Spinal cord (tissue), 9 donors: ENCODE measurements at regions not wholly inside any gene's neighbourhood (a gene's known extent, or its start where the extent isn't known, plus 50 kb on each side); places are given as distances from the start of the nearest gene placed in this dataset.

Source experiments
- DNase-seq, 6 donors: peaks; one replicate each; pipeline versions ENCODE4 v3.0.0 to v3.0.0-alpha.2; 2013 to 2015; ENCODE audit warnings: low spot score in 6 of 6, low read depth in 4 of 6
- H3K27ac ChIP-seq: one replicate; pipeline ENCODE4 v1.5.1; 2013; ENCODE audit warnings: low read depth, low read length, control low read depth
- H3K27me3 ChIP-seq: one replicate; pipeline ENCODE4 v1.6.1; 2013; ENCODE audit warnings: low read length; ENCODE audit not compliant: control insufficient read depth, insufficient read depth
- H3K36me3 ChIP-seq: one replicate; pipeline ENCODE4 v1.6.1; 2013; ENCODE audit warnings: low read length; ENCODE audit not compliant: control insufficient read depth, insufficient read depth
- H3K4me1 ChIP-seq: one replicate; pipeline ENCODE4 v1.6.1; 2013; ENCODE audit warnings: low read length; ENCODE audit not compliant: control insufficient read depth, insufficient read depth
- H3K4me3 ChIP-seq: one replicate; pipeline ENCODE4 v1.5.1; 2013; ENCODE audit warnings: low read depth, low read length, control low read depth
- H3K9me3 ChIP-seq: one replicate; pipeline ENCODE4 v1.6.1; 2013; ENCODE audit warnings: low read length; ENCODE audit not compliant: control insufficient read depth, insufficient read depth
- WGBS: methylation state at CpG from one replicate; pipeline ENCODE4 v1.1.5; 2013; ENCODE audit warnings: missing lambda C conversion rate; ENCODE audit not compliant: insufficient coverage; 5-methylcytosine and 5-hydroxymethylcytosine counted together
- donor health status: healthy.

DNA sequence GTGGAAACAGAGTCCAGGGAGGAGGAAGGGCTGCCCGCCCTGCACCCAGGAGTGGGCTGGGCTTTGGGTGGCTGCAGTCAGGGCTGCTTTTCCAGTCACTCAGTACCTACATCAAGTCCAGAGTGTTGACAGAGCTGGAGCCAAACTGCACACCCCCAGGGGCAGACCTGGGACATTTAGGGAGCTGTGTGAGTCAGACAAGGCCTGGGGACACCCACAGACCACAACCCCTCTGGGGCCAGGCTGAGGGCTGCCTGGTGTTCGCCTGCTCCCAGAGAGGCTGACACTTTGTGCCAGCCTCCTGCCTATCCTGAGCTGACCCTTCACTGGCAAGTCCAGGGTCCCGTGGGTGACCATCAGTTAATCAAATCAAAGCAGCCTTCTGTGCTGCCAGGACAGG, 240.0 kb downstream of the BCOR start:
- H3K4me1 ChIP-seq = peaks cover 18% of the 10 kb centered on the region
- H3K27me3 ChIP-seq = peaks cover 3% of the 10 kb centered on the region
- no peak overlapping the region for H3K4me3 ChIP-seq
- no peaks in the 10 kb centered on the region for H3K9me3 ChIP-seq
- no peak for DNase-seq
- WGBS = 76% methylated on average over 3 of the region's 3 CpGs
- H3K27ac ChIP-seq = no peak overlapping the region
- no peaks in the 10 kb centered on the region for H3K36me3 ChIP-seq

GRCh38 chrX:39859991-39860861, 237.5 kb downstream of the BCOR start:
- Histone ChIP-seq H3K36me3 (no peaks in the 10 kb centered on the region), H3K4me3 (no peak overlapping the region), H3K4me1 (peaks cover 18% of the 10 kb centered on the region), H3K27ac (no peak overlapping the region), H3K9me3 (no peaks in the 10 kb centered on the region), H3K27me3 (peaks cover 3% of the 10 kb centered on the region)
- 40% methylated on average over 12 of the region's 13 CpGs for WGBS
- DNase-seq = no peak

- Histone ChIP-seq H3K4me3 (no peak overlapping the region), H3K36me3 (no peaks in the 10 kb centered on the region), H3K27me3 (no peaks in the 10 kb centered on the region), H3K4me1 (peaks cover 14% of the 10 kb centered on the region), H3K27ac (no peak overlapping the region), H3K9me3 (no peaks in the 10 kb centered on the region)
- 100% methylated on average over 2 of the region's 5 CpGs for WGBS
- DNase-seq = no peak
Observed at GRCh38 chrX:39862963-39863362, 234.8 kb downstream of the BCOR start.

DNA sequence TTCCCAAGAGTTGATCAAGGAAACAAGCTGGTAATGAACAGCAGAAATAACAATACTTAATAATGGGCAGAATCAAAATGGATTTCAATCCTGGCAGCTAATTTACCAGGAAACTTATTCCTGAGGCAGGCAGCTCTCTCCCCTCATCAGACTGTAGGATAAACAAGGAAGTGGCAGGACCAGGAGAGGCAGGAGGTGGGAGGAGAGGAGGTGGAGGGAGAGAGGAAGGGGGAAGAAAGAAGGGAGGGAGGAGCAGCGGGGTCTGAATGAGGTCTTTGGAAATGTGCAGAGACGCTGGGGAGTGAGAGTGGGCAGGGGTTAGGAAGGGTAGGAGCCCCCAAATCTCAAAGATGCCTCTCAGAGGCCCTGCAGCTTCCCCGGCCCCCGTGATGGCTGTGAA, 231.5 kb downstream of the BCOR start:
- H3K4me3 ChIP-seq = no peak overlapping the region
- no peak overlapping the region for H3K27ac ChIP-seq
- H3K9me3 ChIP-seq = no peaks in the 10 kb centered on the region
- H3K27me3 ChIP-seq = no peaks in the 10 kb centered on the region
- no peaks in the 10 kb centered on the region for H3K36me3 ChIP-seq
- H3K4me1 ChIP-seq = peaks cover 6% of the 10 kb centered on the region
- no peak for DNase-seq
- WGBS = 18% methylated on average over 2 of the region's 4 CpGs

DNA sequence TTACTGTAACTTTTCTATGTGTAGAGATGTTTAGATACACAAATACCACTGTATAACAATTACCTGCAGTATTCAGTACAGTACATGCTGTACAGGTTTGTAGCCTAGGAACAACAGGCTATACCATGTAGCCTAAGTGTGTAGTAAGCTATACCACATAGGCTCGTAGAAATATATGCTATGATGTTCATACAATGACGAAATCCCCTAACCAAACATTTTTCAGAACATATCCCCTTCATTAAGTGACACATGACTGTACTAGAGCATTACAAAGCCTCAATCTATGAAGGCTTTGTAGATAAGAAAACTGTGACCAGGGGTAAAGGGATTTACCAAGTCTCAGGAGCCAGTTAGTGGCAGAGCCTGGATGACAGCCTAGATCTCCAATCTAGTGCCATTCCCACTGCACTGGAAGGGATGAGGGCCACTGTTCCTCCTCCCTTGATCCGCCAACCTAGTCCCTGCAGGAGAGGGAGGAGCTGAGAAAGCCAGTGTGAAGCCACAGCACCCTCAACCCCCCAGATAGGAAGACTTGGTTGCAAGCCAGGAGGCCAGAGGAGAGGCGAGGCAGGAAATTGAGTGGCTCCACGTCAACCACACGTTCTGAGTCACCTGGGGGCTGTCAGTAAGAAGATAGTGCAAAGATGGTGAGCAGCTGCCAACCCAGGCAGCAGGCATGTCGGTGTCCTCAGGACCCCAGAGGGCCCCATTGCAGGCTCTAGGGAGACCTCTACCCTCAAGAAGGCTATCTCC, 227.7 kb downstream of the BCOR start:
- Histone ChIP-seq H3K27me3 (peaks cover 4% of the 10 kb centered on the region), H3K27ac (no peak overlapping the region), H3K4me1 (no peaks in the 10 kb centered on the region), H3K9me3 (no peaks in the 10 kb centered on the region), H3K36me3 (no peaks in the 10 kb centered on the region), H3K4me3 (no peak overlapping the region)
- no peak for DNase-seq
- WGBS = 79% methylated on average over 4 of the region's 7 CpGs

GRCh38 chrX:39871648-39872047, 226.1 kb downstream of the BCOR start:
- Histone ChIP-seq H3K4me1 (no peaks in the 10 kb centered on the region), H3K27me3 (peaks cover 9% of the 10 kb centered on the region)
- WGBS = 97% methylated on average over 4 of the region's 8 CpGs

DNA sequence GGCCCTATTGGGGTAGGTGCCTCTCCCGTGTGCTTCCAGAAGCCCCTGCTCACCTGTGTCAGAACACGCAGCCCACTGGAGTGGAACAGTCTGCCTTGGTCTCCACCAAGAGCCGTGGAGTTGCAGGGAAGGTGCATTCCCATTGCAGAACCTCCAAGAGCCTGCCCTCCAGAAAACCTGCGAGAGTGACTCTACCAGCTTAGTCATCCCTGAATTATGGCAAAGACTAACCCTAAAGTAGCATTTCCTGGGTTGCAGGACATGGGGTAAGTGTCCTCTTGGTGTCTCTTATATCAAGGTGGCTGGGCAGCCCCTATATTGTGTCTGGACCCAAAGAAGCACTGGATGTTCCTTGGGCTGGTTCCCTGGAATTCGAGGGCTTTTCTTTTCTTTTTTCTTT, 224.6 kb downstream of the BCOR start:
- Histone ChIP-seq H3K4me3 (no peak overlapping the region), H3K4me1 (peaks cover 4% of the 10 kb centered on the region), H3K36me3 (no peaks in the 10 kb centered on the region), H3K27ac (no peak overlapping the region), H3K9me3 (no peaks in the 10 kb centered on the region), H3K27me3 (peaks cover 12% of the 10 kb centered on the region)
- DNase-seq = no peak
- 91% methylated on average over 4 of the region's 5 CpGs for WGBS

More at GRCh38 chrX:39871648-39872047, 226.1 kb downstream of the BCOR start:
- no peak overlapping the region for H3K4me3 ChIP-seq
- no peak for DNase-seq
- H3K27ac ChIP-seq = no peak overlapping the region
- no peaks in the 10 kb centered on the region for H3K36me3 ChIP-seq
- no peaks in the 10 kb centered on the region for H3K9me3 ChIP-seq

GRCh38 chrX:39874202-39874816, 223.4 kb downstream of the BCOR start:
- Histone ChIP-seq H3K27ac (no peak overlapping the region), H3K9me3 (no peaks in the 10 kb centered on the region), H3K4me3 (no peak overlapping the region), H3K27me3 (peaks cover 15% of the 10 kb centered on the region), H3K36me3 (no peaks in the 10 kb centered on the region), H3K4me1 (peaks cover 11% of the 10 kb centered on the region)
- no peak for DNase-seq
- WGBS = 82% methylated on average over 5 of the region's 5 CpGs

DNA sequence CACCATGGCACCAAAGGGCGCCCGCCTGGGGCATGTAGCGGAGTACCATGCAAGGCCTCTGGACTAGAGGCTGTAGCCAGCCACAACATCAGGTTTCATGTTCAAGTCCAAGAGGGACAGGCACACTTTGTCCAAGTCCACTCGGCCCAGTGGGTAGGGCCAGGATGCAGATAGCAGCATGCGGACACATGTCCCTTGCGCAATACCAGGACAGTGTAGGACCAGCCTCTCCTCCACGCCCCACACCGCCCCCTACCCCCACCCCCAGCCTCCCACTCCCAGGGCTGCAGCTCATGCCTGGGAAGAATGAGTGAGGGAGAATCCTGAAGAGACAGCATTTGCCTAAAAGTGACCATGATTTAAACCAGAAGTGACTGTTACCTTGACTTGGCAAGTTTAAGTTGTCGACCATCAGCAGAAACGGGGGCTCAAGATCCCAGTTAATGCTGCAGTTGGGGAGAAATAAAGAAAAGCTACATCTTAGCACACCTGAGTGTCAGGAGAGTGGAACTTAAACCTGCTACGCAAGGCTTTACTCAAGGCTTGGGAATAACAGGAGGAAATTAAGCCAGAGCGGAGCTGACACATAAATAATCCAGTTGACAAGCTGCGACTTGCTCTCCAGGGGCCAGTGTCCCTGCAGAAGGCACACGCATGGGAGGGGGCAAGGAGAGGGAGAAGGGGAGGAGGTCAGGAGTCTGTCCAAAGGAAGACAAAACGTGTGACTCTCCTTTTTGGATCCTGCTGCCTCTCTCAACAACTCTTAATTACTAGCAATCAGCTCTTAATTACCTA, 221.7 kb downstream of the BCOR start:
- H3K4me1 ChIP-seq = peaks cover 12% of the 10 kb centered on the region
- H3K27me3 ChIP-seq = peaks cover 15% of the 10 kb centered on the region
- 61% methylated on average over 10 of the region's 15 CpGs for WGBS
- H3K36me3 ChIP-seq = no peaks in the 10 kb centered on the region
- no peaks in the 10 kb centered on the region for H3K9me3 ChIP-seq
- peak in 1 of 6 donors; percentile 8 for DNase-seq
- no peak overlapping the region for H3K4me3 ChIP-seq
- H3K27ac ChIP-seq = no peak overlapping the region
